Mesodermal cell (in vitro differentiated cells): ENCODE measurements at regions not wholly inside any gene's neighbourhood (a gene's known extent, or its start where the extent isn't known, plus 50 kb on each side); places are given as distances from the start of the nearest gene placed in this dataset.
"Not testable (repeated sequence)": the region's sequence is repeated elsewhere in the genome, so short reads cannot be mapped to it uniquely, and the experiment has no call there.

Experiments used
- H3K27ac ChIP-seq: 2 replicates; pipeline ENCODE4 v1.7.0; 2013; ENCODE audit warnings: mild to moderate bottlenecking, low read depth, low read length, moderate library complexity; ENCODE audit not compliant: severe bottlenecking
- H3K36me3 ChIP-seq: 2 replicates; pipeline ENCODE4 v1.7.1; 2013; ENCODE audit warnings: mild to moderate bottlenecking, low read length, moderate library complexity; ENCODE audit not compliant: control insufficient read depth, insufficient read depth
- H3K4me1 ChIP-seq: one replicate; pipeline ENCODE4 v1.7.1; 2013; ENCODE audit warnings: mild to moderate bottlenecking, low read length; ENCODE audit not compliant: insufficient read depth, control insufficient read depth, poor library complexity, severe bottlenecking
- H3K4me3 ChIP-seq: 2 replicates; pipeline ENCODE4 v1.7.0; 2013; ENCODE audit warnings: low read length, control low read depth, mild to moderate bottlenecking; ENCODE audit not compliant: insufficient read depth, poor library complexity, severe bottlenecking; ENCODE audit errors: extremely low read depth
- H3K9me3 ChIP-seq: 2 replicates; pipeline ENCODE4 v1.7.1; 2013; ENCODE audit warnings: mild to moderate bottlenecking, low read length, moderate library complexity; ENCODE audit not compliant: control insufficient read depth
- WGBS, 2 experiments: methylation state at CpG; one replicate each; pipeline ENCODE4 v1.1.5; 2013; ENCODE audit warnings: missing lambda C conversion rate in 2 of 2; ENCODE audit not compliant: insufficient coverage in 2 of 2; 5-methylcytosine and 5-hydroxymethylcytosine counted together

DNA sequence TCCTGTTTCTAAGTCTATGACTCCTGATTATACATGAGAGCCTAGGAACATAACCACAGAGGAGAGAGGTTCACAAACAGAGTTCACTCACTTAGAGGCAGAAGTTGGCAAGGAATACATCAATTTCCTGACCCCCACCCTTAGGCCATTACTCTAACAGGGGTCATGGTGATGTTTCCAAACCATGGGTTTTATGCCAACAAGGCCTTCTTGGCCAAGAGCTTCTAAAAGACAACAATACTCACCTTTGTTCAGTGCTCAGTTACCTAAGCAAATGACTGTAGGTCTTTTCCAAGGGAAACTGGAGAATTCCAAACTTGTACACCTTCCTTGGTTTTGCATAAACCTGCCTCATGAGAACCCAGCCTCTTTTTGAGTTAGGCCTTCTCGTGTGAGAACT lies 52.6 kb downstream of the ERICH4 start:
- WGBS, 2 experiments, result 50% methylated on average over 1 of the region's 1 CpG; no CpG with 5 or more reads in 1 of the 2 experiments
- Histone ChIP-seq H3K9me3 (no peaks in the 10 kb centered on the region), H3K4me3 (no peak overlapping the region)

DNA sequence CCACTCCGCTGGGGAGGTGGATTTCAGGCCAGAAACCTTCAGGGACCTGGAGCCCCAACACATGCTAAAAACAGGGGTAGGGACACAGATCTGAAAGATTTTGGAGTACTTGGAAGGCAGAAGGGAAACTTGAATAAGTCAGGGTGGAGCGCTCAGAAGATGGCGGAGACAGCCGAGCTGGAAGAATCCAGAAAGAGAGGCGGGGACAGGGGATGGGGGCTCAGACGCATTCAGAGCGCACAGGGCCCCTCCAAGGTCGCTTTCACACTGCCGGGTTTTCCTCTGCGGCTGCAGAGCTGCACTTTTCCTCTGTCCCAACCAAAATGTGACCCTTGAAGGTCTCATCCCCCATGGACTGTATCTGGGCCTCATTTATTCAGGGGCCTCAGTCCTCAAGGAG lies 56.9 kb downstream of the ERICH4 start:
- H3K36me3 ChIP-seq, result no peaks in the 10 kb centered on the region
- WGBS, 2 experiments, result 89 to 94% methylated on average over 8 to 10 of the region's 10 CpGs
- H3K4me3 ChIP-seq, result no peak overlapping the region
- no peaks in the 10 kb centered on the region for H3K9me3 ChIP-seq
- H3K4me1 ChIP-seq, result no peaks in the 10 kb centered on the region
- no peak overlapping the region for H3K27ac ChIP-seq

More for the DNA sequence above, 52.6 kb downstream of the ERICH4 start:
- no peaks in the 10 kb centered on the region for H3K4me1 ChIP-seq
- no peak overlapping the region for H3K27ac ChIP-seq
- no peaks in the 10 kb centered on the region for H3K36me3 ChIP-seq

DNA sequence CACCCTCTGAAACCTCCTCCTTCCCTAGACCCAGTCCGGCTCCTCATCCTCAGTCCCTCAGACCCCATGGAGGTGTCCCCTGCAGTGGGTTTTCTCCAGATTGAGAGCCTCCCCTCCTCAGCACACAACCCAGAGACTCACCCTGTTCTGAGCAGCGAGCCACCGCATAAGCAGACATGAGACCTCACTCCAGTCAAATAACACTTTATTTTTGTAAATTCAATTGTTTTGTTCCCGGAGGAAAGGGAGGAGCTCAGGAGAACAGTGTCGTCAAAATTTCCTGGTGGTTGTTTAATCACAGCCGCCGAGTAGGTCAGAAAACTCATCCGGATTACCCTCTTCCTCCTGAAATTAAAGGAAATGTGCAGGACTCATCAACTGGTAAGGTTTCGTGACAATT lies 57.5 kb downstream of the ERICH4 start:
- 90 to 100% methylated on average over 5 to 7 of the region's 9 CpGs for WGBS, 2 experiments
- Histone ChIP-seq H3K27ac (no peak overlapping the region), H3K9me3 (no peaks in the 10 kb centered on the region), H3K4me1 (no peaks in the 10 kb centered on the region), H3K4me3 (no peak overlapping the region), H3K36me3 (no peaks in the 10 kb centered on the region)

DNA sequence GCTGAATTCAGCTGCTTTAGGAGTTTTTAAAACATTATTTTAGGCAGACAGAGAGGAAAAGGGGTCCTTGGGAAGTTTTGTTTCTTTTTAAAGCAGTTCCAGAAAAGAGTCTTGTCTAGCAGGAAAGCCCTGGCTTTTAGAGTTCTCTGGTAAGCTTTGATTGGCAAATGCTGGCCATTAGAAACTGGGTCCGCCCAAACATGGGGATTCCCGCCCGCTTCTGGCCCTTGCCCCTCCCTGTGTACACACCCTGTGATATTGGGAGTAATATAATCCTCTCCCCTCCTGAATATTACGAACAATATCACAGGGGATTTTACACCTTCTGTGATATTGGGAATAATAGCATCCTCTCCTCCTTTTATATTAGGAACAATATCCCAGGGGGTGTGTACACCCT lies 58.9 kb downstream of the ERICH4 start:
- Histone ChIP-seq H3K4me1 (no peaks in the 10 kb centered on the region), H3K36me3 (no peaks in the 10 kb centered on the region), H3K9me3 (no peaks in the 10 kb centered on the region), H3K4me3 (no peak overlapping the region), H3K27ac (no peak overlapping the region)
- WGBS, 2 experiments, result 100% methylated on average over 1 of the region's 4 CpGs; no CpG with 5 or more reads in 1 of the 2 experiments

DNA sequence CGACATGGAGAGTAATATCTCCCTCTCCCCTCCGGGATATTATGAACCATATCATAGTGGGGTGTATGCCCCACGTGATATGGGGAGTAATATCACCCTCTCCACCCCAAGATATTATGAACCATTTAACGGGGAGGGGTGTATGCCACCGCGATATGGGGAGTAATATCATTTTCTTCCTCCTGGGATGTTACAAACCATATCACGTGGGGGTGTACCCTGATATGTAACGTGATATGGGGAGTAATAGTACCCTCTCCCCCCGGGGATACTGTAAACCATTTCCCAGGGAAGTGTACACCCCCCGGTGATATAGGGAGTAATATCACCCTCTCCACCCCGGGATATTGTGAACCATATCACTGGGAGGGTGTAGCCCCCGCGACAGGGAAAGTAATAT lies 62.1 kb downstream of the ERICH4 start:
- Histone ChIP-seq H3K27ac (no peak overlapping the region), H3K36me3 (no peaks in the 10 kb centered on the region), H3K4me3 (no peak overlapping the region), H3K4me1 (no peaks in the 10 kb centered on the region), H3K9me3 (no peaks in the 10 kb centered on the region)
- WGBS, 2 experiments, result 60% methylated on average over 3 of the region's 13 CpGs; no CpG with 5 or more reads in 1 of the 2 experiments

DNA sequence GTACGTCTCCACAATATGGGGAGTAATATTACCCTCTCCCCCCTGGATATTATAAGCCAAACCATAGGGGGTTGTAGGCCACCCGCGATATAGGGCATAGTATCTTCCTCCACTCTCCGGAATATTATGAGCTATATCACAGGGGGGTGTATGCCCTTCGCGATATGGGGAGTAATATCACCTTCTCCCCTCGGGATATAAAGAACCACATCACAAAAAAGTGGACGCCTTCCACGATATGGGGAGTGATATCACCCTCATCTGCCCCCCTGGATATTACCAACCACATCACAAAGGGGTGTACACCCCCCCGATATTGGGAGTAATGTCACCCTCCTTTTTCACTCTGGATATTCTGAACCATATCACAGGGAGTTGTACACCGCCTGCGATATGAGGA lies 65.5 kb upstream of the CEACAM21 start:
- WGBS, 2 experiments, result 60 to 73% methylated on average over 1 to 7 of the region's 12 CpGs
- H3K4me3 ChIP-seq, result no peak overlapping the region
- no peaks in the 10 kb centered on the region for H3K9me3 ChIP-seq
- H3K36me3 ChIP-seq, result no peaks in the 10 kb centered on the region
- no peak overlapping the region for H3K27ac ChIP-seq
- H3K4me1 ChIP-seq, result no peaks in the 10 kb centered on the region

- H3K36me3 ChIP-seq, result no peaks in the 10 kb centered on the region
- H3K27ac ChIP-seq, result no peak overlapping the region
- H3K9me3 ChIP-seq, result no peaks in the 10 kb centered on the region
- 100% methylated on average over 3 of the region's 8 CpGs; no CpG with 5 or more reads in 1 of the 2 experiments for WGBS, 2 experiments
- no peaks in the 10 kb centered on the region for H3K4me1 ChIP-seq
- no peak overlapping the region for H3K4me3 ChIP-seq
Measured at GRCh38 chr19:41511628-41512027, 64.3 kb upstream of the CEACAM21 start.

DNA sequence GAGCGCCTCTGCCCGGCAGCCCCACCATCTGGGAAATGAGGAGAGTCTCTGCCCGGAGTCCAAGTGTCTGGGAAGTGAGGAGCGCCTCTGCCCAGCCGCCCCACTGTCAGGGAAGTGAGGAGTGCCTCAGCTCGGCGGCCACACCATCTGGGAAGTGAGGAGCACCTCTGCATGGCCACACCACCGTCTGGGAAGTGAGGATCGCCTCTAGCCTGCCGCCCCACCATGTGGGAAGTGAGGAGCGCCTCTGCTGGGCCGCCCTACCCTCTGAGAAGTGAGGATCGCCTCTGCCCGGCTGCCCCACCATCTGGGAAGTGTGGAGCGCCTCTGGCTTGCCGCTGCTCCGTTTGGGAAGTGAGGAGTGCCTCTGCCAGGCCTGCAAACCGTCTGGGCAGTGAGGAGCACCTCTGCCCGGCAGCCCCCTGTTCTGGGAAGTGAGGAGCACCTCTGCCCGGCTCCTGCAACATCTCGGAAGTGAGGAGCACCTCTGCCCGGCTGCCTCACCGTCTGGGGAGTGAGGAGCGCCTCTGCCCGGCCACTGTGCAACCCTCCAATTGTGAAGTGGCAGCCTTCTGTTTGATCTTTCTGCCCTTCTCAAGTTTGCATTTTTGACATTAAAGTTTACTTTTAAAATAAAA lies 60.8 kb upstream of the CEACAM21 start:
- WGBS, 2 experiments, result 61 to 63% methylated on average over 19 to 21 of the region's 25 CpGs
- Histone ChIP-seq H3K36me3 (no peaks in the 10 kb centered on the region), H3K4me1 (no peaks in the 10 kb centered on the region), H3K4me3 (no peak overlapping the region), H3K9me3 (no peaks in the 10 kb centered on the region), H3K27ac (no peak overlapping the region)

- not testable (repeated sequence) for H3K9me3 ChIP-seq, H3K4me1 ChIP-seq, H3K4me3 ChIP-seq, H3K36me3 ChIP-seq, H3K27ac ChIP-seq
- 71 to 87% methylated on average over 11 to 15 of the region's 19 CpGs for whole genome bisulfite sequencing, 2 experiments
Measured at GRCh38 chr19:41516292-41517171, 59.4 kb upstream of the CEACAM21 start.

DNA sequence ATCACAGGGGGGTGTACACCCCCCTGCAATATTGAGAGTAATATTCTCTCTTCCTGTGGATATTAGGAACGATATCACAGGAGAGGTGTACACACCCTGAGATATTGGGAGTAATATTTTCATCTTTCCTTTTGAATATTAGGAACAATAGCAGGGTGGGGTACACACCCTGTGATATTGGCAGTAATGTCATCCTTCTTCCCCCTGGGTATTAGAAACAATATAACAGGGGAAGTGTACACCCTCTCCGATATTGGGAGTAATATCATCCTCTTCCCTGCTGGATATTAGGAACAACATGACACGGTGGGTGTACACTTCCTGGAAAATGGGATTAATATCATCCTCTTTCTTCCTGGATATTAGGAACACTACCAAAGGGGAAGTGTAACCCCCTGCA lies 57.8 kb upstream of the CEACAM21 start:
- H3K4me1 ChIP-seq, result no peaks in the 10 kb centered on the region
- no peaks in the 10 kb centered on the region for H3K36me3 ChIP-seq
- no peaks in the 10 kb centered on the region for H3K9me3 ChIP-seq
- H3K27ac ChIP-seq, result no peak overlapping the region
- WGBS, 2 experiments, result 100% methylated on average over 1 of the region's 3 CpGs; no CpG with 5 or more reads in 1 of the 2 experiments
- H3K4me3 ChIP-seq, result no peak overlapping the region
